ENCODE measurements at regions not wholly inside any gene's neighbourhood (a gene's known extent, or its start where the extent isn't known, plus 50 kb on each side); places are given as distances from the start of the nearest gene placed in this dataset.

DNA sequence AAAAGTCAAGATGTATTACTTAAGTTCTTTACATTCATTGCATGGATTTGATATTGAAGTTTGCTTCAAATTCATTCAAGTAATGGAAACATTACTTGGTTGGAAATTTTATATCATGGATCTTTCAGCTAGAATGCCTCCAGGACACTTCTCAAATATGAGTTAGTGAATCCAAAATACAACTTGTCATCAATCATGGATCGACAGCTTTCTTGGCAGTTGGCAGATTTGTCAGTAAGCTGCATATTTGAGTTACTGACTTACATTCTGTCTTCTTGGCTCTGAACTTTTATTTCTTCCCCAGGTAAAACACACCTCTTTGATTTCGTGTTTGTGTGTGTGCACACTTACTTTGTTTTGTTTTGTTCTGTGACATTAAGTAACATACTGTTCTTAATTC lies 1171.1 kb downstream of the TAF11L14 start:
- TF ChIP-seq, protein P1, sequence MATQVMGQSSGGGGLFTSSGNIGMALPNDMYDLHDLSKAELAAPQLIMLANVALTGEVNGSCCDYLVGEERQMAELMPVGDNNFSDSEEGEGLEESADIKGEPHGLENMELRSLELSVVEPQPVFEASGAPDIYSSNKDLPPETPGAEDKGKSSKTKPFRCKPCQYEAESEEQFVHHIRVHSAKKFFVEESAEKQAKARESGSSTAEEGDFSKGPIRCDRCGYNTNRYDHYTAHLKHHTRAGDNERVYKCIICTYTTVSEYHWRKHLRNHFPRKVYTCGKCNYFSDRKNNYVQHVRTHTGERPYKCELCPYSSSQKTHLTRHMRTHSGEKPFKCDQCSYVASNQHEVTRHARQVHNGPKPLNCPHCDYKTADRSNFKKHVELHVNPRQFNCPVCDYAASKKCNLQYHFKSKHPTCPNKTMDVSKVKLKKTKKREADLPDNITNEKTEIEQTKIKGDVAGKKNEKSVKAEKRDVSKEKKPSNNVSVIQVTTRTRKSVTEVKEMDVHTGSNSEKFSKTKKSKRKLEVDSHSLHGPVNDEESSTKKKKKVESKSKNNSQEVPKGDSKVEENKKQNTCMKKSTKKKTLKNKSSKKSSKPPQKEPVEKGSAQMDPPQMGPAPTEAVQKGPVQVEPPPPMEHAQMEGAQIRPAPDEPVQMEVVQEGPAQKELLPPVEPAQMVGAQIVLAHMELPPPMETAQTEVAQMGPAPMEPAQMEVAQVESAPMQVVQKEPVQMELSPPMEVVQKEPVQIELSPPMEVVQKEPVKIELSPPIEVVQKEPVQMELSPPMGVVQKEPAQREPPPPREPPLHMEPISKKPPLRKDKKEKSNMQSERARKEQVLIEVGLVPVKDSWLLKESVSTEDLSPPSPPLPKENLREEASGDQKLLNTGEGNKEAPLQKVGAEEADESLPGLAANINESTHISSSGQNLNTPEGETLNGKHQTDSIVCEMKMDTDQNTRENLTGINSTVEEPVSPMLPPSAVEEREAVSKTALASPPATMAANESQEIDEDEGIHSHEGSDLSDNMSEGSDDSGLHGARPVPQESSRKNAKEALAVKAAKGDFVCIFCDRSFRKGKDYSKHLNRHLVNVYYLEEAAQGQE (IDR thresholded peaks at IDR 0.05; ENCODE audit: insufficient read depth in 1 of 2, low read depth in 2 of 2, low read length in 1 of 2), result no peak
- TF ChIP-seq TCF7L2 (IDR thresholded peaks at IDR 0.05; ENCODE audit: low read depth, low read length), result no peak
- TF ChIP-seq POLR2AphosphoS5 (IDR thresholded peaks at IDR 0.05; ENCODE audit: low read depth, low read length), result no peak
- TF ChIP-seq, protein P2, sequence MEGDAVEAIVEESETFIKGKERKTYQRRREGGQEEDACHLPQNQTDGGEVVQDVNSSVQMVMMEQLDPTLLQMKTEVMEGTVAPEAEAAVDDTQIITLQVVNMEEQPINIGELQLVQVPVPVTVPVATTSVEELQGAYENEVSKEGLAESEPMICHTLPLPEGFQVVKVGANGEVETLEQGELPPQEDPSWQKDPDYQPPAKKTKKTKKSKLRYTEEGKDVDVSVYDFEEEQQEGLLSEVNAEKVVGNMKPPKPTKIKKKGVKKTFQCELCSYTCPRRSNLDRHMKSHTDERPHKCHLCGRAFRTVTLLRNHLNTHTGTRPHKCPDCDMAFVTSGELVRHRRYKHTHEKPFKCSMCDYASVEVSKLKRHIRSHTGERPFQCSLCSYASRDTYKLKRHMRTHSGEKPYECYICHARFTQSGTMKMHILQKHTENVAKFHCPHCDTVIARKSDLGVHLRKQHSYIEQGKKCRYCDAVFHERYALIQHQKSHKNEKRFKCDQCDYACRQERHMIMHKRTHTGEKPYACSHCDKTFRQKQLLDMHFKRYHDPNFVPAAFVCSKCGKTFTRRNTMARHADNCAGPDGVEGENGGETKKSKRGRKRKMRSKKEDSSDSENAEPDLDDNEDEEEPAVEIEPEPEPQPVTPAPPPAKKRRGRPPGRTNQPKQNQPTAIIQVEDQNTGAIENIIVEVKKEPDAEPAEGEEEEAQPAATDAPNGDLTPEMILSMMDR (IDR thresholded peaks at IDR 0.05), result no peak
- no peak for TF ChIP-seq SIN3A (IDR thresholded peaks at IDR 0.05; ENCODE audit: borderline replicate concordance, insufficient read depth, low read depth, low read length)
- H3K9me3 ChIP-seq (ENCODE audit: control insufficient read depth, insufficient read depth, low read depth, low read length), result no peaks in the 10 kb centered on the region
- ATAC-seq, result no peak
- CTCF ChIA-PET, result no interaction called here
- no peak overlapping the region for H3K4me3 ChIP-seq (ENCODE audit: low read depth in 2 of 2, low read length in 2 of 2)
- BruUV-seq (replicated peaks), result no TSS peak
- no peaks in the 10 kb centered on the region for H3K4me1 ChIP-seq (ENCODE audit: control insufficient read depth, insufficient read depth, low read length)
- in situ Hi-C loops (cut with HindIII; ENCODE audit: low pct_unique_long_range_greater_than_20kb, low sequenced_read_pairs) (no loop called here), intact Hi-C loops (cut with micrococcal nuclease; ENCODE audit: unreplicated experiment) (no loop called here)
- H3K27me3 ChIP-seq (ENCODE audit: control insufficient read depth, insufficient read depth, low read length), result no peaks in the 10 kb centered on the region
- POLR2A ChIA-PET, result no interaction called here
- no peaks in the 10 kb centered on the region for H3K36me3 ChIP-seq (ENCODE audit: control insufficient read depth, insufficient read depth, low read length)
- no peak overlapping the region for H3K27ac ChIP-seq (ENCODE audit: low read length)
- no peak for DNase-seq (ENCODE audit: low read depth, low spot score)

DNA sequence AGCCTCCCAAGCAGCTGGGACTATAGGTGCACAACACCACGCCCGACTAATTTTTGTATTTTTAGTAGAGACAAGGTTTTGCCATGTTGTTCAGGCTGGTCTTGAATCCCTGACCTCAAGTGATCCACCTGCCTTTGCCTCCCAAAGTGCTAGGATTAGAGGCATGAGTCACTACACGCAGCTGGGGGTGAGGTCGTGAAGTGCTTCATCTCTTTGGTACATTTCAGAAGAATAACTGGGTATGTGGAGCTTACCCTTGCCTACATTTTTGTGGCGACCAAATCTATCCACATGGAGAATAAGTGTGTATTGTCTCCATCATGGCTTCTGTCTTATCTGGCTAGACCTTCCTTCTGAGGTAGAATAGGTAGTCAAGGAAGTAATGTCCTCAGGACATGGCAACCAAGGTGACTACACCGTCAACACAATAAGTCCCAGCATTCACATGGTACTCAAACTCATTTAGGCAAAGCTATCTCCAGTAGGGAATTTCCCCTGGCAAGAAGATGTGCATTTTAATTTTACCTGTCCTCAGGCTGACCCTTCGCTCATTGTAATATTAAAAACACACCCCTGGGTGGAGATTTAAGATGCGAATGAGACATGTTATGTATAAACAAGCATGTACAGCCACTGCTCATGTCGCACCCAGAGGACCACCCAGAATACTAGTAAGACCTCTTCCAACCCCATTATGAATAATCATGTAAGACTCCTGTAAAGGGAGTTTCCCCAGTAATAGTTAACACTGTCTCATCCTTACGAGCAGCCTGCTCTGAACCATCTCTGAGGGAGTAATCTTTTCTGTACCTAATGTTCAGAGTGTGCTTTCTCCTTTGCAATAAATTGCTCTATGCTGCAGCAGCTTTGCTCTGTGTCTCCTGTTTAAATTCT lies 1173.2 kb downstream of the TAF11L14 start:
- no peaks in the 10 kb centered on the region for H3K4me1 ChIP-seq (ENCODE audit: control insufficient read depth, insufficient read depth, low read length)
- no peak overlapping the region for H3K27ac ChIP-seq (ENCODE audit: low read length)
- ChIA-PET CTCF (no interaction called here), POLR2A (interaction anchor here (0.5 kb wide), 1 partner anchor 1590 kb away, joined by 6 read pairs; the partner anchor contains the start of gene BASP1)
- intact Hi-C loops (cut with micrococcal nuclease; ENCODE audit: unreplicated experiment), result no loop called here
- ATAC-seq (no peak), DNase-seq (ENCODE audit: low read depth, low spot score) (no peak)
- BruUV-seq (replicated peaks), result no TSS peak
- in situ Hi-C loops (cut with HindIII; ENCODE audit: low pct_unique_long_range_greater_than_20kb, low sequenced_read_pairs), result no loop called here
- H3K36me3 ChIP-seq (ENCODE audit: control insufficient read depth, insufficient read depth, low read length), result no peaks in the 10 kb centered on the region
- no peak overlapping the region for H3K4me3 ChIP-seq (ENCODE audit: low read depth in 2 of 2, low read length in 2 of 2)
- H3K9me3 ChIP-seq (ENCODE audit: control insufficient read depth, insufficient read depth, low read depth, low read length), result no peaks in the 10 kb centered on the region
- TF ChIP-seq SIN3A (IDR thresholded peaks at IDR 0.05; ENCODE audit: borderline replicate concordance, insufficient read depth, low read depth, low read length) (no peak), POLR2AphosphoS5 (IDR thresholded peaks at IDR 0.05; ENCODE audit: low read depth, low read length) (no peak), TCF7L2 (IDR thresholded peaks at IDR 0.05; ENCODE audit: low read depth, low read length) (no peak)
- TF ChIP-seq, protein P1 (IDR thresholded peaks at IDR 0.05; ENCODE audit: insufficient read depth in 1 of 2, low read depth in 2 of 2, low read length in 1 of 2), result no peak
- TF ChIP-seq, protein P2 (IDR thresholded peaks at IDR 0.05), result no peak
- H3K27me3 ChIP-seq (ENCODE audit: control insufficient read depth, insufficient read depth, low read length), result no peaks in the 10 kb centered on the region
